ENCODE measurements at regions not wholly inside any gene's neighbourhood (a gene's known extent, or its start where the extent isn't known, plus 50 kb on each side); places are given as distances from the start of the nearest gene placed in this dataset.

DNA sequence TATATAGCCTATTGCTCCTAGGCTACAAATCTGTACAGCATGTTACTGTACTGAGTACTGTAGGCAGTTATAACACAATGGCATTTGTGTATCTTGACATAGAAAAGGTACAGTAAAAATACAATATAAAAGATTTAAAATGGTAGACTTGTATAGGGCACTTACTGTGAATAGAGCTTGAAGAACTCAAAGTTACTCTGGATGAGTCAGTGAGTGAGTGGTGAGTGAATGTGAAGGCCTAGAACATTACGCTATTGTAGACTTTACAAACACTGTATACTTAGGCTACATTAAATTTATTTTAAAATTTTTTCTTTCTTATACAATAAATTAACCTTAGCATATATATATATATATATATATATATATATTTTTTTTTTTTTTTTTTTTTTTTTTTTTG lies 140.0 kb upstream of the UBE2E1 start:
- no peak for DNase-seq

DNA sequence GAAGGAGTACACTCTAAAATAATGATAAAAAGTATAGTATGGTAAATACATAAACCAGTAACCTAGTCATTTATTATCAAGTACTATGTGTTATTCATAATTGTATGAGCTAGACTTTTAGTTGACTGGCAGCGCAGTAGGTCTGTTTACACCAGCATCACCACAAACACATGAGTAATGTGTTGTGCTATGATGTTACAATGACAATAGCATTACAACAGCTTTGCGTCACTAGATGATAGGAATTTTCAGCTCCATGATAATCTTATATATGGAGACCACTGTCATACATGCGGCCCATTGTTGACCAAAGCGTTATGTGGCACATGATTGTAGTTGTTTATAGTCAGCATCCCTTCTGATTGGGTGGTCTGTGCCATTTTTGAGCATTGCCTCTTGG lies 138.9 kb upstream of the UBE2E1 start:
- no peak for DNase-seq

DNA sequence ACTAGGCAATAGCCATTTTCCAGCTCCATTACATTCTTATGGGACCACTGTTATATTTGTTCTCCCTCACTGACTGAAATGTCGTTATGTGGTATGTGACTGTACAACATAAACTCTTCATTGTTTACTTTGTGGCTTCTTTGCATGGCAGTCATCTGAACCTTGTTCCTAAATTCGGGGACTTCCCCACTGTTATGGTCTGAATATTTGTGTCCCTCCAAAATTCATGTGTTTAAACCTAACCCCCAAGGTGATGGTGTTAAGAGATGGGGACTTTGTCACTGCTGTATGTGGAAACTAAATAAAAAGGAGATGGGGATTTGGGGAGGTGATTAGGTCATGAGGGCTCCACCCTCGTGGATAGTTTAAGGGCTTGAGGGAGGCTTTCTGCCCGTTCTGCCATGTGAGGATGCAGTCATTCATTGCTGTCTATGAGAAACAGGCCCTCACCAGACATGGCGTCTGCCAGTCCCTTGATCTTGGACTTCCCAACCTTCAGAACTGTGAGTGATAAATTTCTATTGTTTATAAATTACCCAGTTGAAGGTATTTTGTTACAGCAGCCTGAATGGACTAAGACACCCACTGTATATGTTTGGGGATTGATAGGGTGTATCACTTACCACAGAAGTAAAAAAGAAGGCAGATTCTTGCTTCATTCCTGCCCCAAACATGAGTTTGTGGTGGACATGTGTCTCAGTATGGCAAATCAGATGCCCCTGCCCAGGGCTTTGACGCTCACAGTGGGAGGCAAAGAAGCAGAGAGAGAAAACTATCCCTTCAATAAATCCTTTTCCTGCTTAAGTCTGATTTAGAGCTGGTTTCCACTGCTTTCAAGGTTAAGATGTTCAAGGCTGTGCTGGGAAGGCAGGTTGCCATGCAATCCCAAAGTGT lies 138.0 kb upstream of the UBE2E1 start:
- DNase-seq = no peak

DNA sequence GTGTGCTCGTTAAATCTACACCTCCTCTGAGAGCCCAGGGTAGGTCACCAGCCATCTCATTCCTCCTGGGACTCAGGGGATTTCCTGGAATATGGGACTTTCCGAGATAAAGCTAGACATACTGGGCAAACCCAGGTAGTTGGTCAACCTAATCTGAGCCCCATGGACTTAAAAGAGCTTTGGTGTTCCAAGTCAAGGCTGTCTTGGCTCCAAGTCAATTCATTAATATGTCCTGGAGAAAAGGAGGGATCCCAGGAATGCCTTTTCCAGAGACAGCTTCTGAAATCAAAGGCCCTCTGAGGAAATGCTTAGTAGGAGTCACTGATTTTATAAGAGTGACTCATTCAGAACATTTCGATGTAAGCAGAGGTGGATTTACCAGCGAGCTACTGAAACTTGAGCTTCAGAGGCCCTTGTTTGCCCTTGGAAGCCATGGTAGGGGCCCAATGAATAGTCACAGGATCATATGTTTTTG lies 137.3 kb upstream of the UBE2E1 start:
- no peak for DNase-seq

DNA sequence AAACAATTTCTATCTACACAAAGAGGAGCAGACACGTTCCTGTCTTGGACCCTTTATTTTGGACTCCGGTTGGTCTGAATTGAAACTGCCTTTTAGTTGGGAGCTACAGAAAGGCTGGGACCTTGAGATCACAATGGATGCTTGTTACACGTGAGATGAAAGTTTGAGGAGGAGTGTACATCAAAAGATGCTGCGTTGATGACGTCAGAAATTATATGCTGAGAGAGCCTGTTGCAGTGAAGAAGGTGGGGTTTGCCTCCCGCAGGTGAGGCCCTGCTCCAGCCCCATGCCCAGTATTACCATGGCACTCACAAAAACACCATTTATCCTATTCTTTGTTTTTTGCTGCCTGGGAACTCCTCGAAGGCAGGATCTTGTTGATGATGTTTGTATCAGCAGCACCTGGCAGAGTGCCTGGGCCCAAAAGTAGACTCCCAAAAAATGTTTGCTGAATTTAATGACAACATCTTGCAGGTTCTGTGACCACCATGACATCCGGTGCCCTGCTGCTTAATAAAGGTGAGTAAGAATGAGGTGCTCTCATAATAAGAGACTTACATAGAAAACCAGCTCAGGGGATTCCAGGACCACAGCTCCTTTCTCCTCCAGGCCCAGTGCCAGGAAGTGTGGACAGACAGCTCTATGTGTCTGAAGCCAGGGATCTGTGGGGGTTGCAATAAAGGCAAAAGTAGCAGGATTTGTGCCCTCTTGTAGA lies 136.1 kb upstream of the UBE2E1 start:
- no peak for DNase-seq

DNA sequence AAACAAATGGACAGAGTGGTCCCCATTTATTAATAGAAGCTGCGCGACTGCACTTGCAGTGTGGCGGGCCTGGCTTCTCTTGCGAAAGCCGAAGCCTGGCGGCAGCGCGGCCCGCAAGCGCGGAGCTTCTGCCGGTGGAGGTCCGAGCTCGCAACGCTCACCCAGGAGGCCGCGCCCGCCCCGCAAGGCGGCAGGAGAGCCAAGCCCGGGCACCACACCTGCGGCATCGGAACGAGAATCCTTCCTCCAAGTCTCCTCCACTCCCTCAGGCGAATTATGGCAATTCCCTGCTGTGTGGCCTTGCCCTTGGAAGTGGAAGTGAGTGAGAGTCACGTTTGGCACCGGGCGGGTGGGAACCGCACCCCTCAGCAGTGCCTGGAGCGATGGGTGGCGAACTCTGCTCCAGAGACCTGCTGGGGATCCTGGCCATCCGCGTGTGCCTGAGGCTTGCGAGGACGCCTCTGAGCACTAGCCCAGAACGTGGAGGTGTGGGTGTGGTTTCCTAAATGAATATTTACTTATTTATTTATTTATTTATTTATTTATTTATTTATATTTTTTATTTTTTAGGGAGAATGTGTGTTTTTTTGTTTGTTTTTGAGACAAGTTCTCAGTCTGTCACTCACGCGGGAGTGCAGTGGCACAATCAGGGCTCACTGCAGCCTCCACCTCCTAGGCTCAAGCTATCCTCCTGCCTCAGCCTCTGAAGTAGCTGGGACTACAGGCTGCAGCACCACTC lies 133.7 kb upstream of the UBE2E1 start:
- no peak for DNase-seq

DNA sequence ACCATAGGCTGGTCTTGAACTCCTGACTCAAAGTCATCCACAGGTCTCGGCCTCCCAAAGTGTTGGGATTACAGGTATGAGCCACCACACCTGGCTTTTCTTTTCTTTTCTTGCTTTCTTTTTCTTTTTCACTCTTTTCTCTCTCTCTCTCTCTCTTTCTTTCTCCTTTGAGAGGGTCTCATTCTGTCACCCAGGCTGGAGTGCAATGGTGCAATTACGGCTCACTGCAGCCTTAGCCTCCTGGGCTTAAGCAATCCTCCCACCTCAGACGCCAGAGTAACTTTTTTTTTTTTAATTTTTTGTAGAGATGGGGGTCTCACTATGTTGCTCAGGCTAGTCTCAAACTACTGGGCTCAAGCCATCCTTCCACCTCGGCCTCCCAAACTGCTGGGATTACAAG lies 133.1 kb upstream of the UBE2E1 start:
- DNase-seq = no peak

DNA sequence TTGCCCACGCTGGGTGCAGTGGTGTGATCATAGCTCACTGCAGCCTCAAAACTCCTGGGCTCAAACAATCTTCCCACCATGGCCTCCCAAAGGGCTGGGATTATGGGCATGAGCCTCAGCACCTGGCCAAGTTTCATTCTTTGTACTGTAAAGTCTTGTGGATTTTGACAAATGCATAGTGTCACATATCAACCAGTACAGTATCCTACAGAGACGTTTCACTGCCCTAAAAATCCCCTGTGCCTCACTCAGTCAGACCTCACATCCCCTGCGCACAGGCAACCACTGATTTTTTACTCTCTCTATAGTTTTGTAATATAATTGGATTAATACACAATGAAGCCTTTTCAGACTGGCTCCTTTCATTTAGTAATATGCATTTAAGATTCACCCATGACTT lies 130.7 kb upstream of the UBE2E1 start:
- DNase-seq = no peak

DNA sequence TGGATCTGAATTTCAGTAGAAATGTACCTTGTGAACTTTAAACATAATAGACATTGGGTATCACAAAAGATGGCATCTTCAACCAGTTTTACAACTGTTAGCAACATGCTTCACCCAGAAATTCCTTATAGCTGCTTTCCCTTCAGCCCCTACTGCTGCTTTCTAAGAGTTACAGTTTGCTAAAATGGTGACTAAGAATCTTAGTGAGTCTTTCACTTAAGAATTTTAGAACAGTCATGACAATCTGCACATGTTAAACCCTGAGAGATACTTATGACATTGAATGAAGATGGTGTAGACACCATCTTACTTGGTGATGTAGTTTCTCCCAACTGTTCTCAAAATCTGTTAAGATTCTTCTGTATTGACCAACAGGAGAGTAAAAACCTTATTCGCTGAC lies 129.7 kb upstream of the UBE2E1 start:
- DNase-seq = no peak

DNA sequence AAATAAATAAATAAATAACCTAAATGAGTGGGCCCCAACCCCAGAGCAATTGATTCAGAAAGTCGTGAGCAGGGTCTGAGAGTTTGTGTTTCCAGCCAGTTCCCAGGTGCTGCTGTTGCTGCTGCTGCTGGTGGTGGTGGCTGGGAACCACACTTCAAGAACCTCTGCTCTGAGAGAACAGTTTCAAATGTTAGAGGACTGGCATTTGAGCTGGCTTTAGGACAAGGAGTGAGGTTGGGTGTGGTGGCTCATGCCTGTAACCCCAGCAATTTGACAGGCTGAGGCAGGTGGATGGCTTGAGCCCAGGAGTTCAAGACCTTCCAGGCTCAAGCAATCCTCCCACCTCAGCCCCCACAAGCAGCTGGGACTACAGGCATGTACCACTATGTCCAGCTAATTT lies 123.1 kb upstream of the UBE2E1 start:
- DNase-seq = no peak

DNA sequence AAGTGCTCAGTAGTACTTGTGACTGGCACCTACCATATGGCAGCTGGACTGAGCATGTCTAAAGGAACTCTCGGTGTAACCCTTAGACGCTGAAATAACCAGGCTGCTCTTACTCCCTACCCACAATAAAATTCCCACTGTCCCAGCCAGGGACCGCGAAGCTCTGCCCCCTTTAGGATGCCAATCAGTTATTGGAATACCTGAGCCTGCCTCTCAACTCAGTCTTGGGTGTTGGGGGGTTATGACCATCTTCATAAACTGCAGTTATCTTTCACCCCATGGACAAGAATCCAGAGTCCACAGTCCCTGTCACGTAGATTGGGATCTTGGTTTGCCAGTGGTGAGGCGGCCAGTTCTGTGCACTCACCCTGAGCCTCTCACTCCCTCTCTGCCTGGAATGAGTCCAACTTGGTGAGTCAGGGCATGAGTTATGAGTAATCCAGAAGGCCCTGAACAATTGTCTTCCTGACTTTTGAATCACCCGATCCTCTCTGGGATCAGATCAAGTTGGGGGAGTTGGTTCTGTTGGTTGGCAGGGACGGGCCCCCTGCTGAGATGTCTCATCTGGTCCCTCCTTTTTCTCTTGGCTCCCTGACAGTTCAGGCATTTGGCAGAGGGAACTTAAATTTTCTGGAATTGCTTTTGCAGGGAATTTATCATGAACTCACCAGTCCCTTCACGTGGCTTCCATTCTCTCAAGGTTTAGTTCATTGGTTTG lies 120.1 kb upstream of the UBE2E1 start:
- DNase-seq = peak; percentile 15

DNA sequence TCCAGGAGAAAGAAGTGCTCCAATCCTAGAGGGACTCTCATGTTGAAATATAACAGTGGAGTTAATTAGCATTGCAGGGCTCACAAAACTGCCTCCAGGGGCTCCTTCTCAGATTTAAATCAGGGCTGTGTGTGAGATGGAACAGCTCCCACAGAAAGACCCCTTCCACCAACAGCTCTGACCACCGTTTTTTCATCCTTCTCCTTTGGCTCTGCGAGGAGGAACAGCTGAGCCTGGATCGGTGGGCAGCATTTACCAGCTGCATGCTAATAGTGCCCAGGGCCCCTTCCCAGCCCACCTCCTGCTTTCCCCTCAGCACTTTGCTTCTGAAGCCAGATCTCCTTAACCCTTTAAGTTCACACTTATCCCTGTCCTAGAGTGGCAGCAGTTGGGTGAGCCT lies 119.2 kb upstream of the UBE2E1 start:
- no peak for DNase-seq

DNA sequence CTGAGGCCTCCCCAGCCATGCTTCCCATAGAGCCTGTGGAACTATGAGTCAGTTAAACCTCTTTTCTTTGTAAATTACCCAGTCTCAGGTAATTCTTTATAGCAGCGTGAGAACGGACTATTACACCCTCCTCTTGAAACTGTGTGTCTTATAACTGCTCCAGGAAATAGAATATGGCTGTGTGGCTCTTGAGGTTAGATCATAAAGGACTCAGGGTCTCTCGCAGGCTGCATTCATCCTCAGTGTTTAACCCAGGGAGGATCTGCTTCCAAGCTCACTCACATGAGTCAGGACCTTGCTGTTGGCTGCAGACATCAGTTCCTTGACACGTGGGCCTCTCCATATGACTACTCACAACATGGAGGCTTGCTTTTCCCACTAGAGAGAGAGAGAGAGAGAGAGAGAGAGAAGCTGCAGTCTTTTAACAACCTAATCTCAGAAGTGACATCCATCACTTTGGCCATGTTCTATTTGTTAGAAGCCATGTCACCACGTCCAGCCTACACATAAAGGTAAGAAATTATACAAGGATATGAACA lies 114.3 kb upstream of the UBE2E1 start:
- no peak for DNase-seq

DNA sequence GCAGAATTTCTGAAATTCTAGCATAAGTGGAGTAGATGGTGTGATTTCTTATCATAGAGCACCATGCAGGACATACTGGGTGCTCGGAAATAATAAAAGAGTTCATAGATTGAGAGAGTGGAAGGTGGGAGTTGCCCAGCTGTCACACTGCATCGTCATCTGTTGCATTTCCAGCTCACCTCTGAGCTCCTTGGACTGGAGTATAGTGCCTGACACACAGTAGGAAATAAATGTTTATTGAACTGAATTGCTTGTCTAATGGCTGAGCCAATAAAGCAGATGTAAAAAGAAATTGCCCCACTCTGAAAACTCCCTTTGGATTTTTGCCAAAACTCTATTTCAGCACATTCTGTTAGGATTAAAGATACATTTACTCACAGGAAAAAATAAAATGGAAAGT lies 108.9 kb upstream of the UBE2E1 start:
- no peak for DNase-seq

DNA sequence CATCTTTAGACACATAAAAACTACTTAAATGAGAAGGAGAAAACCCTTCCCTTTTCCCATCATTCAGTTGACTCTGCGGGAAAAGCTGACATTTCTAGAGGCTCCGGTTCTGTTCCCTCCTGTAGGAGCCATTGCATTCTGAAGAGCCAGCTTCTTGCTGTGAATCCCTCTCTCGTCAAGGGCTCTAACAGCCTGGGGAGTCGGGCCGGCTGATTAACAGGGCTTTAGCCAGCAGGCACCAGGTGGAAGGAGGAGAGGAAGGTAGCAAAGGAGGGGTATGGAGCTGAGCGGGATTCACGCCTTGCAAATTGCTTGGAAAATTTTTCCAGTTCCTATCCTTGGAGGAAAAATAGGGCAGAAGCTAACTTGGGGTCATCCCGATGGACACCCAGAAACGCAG lies 108.3 kb upstream of the UBE2E1 start:
- peak; percentile 39 for DNase-seq

DNA sequence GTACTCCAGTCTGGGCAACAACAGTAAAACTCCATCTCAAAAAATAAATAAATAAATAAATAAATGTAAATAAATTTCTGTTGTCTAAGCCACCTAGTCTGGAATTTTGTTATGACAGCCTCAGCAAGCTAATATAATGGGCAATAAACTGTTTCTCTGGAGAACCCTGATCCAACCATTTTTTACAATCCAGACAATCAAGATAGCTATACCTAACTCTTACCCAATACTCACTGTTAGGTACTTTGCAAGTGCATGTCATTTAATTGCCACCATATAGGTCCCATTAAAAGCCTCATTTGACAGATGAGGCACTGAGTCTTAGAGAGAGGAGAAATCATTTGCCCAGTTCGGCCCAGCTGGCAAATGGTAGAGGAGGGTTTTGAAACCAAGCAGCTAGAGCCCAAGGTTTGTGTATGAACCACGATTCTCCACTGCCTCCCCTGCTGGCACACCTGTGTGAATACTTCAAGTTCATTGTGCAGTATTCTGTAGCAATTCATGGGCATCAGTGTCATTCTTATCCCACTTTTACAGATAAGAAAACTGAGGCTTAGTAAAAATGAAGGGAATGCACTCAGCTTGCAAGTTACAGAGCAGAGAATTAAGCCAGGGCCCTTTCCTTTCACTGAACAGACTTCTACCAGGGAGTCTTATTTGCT lies 107.0 kb upstream of the UBE2E1 start:
- no peak for DNase-seq

DNA sequence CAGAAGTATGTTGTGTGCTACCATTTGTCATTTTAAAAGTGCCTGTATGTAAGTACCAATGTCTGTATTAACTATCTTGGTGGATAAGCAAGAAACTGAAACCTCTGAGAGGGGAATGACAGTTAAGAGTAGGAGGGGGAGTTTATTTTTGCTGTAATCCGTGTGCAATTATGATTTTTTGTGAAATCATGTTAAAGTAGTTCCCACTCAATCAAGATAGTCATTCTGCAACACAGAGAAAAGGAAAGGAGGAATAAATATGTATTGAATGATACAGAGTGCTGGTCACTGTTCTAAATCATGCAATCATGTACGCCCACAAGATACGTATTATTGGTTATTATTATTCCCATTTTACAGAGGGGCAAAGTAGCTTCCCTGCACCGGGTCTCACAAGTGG lies 105.1 kb upstream of the UBE2E1 start:
- no peak for DNase-seq

DNA sequence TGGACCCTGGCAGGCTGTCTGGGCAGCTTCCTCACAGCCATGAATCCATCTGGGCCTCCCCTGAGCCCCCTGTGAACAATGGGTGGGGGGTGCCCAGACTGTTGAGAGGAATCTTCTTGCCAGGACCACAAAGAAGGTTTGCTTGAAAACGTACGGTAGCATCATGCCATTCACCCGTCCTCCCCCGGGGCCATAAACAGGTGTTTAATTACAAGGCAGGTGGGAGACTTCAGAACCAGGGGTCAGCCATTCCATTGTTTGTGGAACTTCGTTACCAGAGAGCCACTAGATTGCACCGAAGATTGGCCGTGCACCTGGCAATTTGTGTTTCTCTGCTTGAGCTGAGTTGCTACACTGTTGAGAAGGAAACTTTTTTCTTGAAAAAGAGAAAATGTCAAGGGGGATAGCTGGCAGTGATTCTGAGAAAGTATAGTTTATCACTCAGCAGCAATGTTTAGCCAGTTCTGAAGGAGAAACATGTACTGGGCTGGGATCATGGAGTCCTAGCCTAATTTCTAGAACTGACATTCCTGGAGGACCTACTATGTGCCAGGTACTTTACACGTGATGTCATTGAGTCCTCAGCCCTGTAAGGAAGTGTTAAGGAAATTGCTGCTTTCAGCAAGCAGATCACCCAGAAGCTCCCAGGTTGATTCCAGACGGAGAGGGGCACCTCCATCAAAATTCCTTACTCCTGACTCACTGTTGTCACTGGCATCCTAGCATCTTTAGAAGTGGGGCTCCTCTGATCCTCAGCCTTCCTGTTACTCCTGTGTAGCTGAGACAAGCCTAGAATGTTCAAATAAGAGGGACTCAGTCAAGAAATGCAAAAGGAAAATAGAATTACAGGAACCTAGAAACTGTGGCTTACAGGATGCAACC lies 103.8 kb upstream of the UBE2E1 start:
- DNase-seq = no peak

DNA sequence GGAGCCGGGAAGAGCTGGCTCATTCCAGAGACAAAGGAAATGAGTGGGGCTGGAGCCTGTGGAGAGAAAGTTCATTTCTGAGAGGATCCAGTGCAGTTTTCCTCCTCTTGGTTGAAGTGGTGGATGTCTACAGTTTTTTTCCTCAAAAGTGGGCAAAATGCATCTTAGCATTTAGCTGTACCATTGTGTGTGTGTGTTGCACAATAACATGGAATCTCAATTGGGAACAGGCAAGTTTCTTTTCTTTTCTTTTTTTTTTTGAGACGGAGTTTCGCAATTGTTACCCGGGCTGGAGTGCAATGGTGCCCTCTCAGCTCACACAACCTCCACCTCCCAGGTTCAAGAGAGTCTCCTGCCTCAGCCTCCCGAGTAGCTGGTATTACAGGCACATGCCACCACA lies 101.5 kb upstream of the UBE2E1 start:
- no peak for DNase-seq

DNA sequence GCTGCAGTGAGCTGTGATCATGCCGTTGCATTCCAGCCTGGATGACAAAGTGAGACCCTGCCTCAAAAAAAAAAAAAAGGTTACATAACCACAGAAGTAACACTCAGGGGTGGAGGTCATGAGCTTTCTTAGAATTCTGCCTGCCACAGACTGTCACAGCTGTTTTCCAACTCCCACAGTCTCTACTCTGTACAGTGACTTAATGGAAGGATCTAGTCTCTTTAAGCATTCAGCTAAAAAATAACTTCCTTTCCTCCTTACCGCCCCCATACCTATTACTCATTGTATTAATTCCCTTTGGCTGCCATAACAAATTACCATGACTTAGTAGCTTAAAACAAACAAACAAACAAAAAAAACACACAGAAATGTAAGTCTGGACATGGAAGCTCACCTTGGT lies 99.6 kb upstream of the UBE2E1 start:
- DNase-seq = no peak

DNA sequence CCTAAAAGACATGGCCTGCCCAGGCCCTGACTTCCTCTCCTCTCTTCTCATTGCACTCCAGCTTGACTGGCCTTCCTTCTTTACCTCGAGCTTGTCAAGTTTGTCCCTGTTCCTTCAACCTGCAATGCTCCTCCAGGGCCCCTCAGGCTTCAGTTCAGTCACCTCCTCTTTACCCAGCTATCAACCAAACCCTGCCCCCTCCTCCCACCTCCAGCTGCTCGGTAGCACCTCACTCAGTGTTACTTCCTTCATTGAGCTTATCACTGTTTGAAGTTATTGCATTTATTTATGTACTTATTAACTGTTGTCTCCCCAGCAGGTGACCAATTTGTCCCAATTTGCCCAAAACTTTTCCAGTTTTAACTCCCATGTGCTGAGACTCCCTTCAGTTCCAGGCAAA lies 95.8 kb upstream of the UBE2E1 start:
- no peak for DNase-seq
